Upper lobe of left lung (tissue), 4 donors: ENCODE measurements at regions not wholly inside any gene's neighbourhood (a gene's known extent, or its start where the extent isn't known, plus 50 kb on each side); places are given as distances from the start of the nearest gene placed in this dataset.

Experiments
- POLR2AphosphoS5 ChIP-seq, 2 donors: sonication (generic); formaldehyde crosslinking; IDR thresholded peaks; one replicate each; pipeline ENCODE4 v1.5.1; 2017; ENCODE audit warnings: antibody characterized with exemption in 2 of 2
- TF ChIP-seq, protein P1 (sequence below), 6 experiments: fragments of 450-650 bp in 4 of 6; fragments of 200-600 bp in 2 of 6; sonication (generic) in 2 of 6; IDR thresholded peaks; one replicate each; pipeline ENCODE4 v1.5.1; 2016 to 2019; ENCODE audit warnings: antibody characterized with exemption in 6 of 6

GRCh38 chr1:34372891-34373290 is 196.2 kb downstream of the C1orf94 start:
- TF ChIP-seq POLR2AphosphoS5 (IDR thresholded peaks at IDR 0.05): no peak
- TF ChIP-seq, protein P1, sequence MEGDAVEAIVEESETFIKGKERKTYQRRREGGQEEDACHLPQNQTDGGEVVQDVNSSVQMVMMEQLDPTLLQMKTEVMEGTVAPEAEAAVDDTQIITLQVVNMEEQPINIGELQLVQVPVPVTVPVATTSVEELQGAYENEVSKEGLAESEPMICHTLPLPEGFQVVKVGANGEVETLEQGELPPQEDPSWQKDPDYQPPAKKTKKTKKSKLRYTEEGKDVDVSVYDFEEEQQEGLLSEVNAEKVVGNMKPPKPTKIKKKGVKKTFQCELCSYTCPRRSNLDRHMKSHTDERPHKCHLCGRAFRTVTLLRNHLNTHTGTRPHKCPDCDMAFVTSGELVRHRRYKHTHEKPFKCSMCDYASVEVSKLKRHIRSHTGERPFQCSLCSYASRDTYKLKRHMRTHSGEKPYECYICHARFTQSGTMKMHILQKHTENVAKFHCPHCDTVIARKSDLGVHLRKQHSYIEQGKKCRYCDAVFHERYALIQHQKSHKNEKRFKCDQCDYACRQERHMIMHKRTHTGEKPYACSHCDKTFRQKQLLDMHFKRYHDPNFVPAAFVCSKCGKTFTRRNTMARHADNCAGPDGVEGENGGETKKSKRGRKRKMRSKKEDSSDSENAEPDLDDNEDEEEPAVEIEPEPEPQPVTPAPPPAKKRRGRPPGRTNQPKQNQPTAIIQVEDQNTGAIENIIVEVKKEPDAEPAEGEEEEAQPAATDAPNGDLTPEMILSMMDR (IDR thresholded peaks at IDR 0.05): no peak
